NT2/D1 (cell line): ENCODE measurements at regions not wholly inside any gene's neighbourhood (a gene's known extent, or its start where the extent isn't known, plus 50 kb on each side); places are given as distances from the start of the nearest gene placed in this dataset.
"Not testable (repeated sequence)": the region's sequence is repeated elsewhere in the genome, so short reads cannot be mapped to it uniquely, and the experiment has no call there.

Experiments used
- DNase-seq: peaks from one replicate; pipeline ENCODE4 v3.0.0-alpha.2; 2011; ENCODE audit warnings: low read depth, low spot score
- H3K27me3 ChIP-seq: 2 replicates; pipeline ENCODE4 v1.6.0; 2011; ENCODE audit warnings: mild to moderate bottlenecking; ENCODE audit not compliant: insufficient read length, insufficient read depth
- H3K36me3 ChIP-seq: 2 replicates; pipeline ENCODE4 v1.6.1; 2011; ENCODE audit warnings: mild to moderate bottlenecking, low read length, mixed read lengths; ENCODE audit not compliant: insufficient read depth, insufficient read length
- H3K4me1 ChIP-seq: 2 replicates; pipeline ENCODE4 v1.5.1; 2011; ENCODE audit not compliant: insufficient read depth, insufficient read length
- H3K4me3 ChIP-seq: 2 replicates; pipeline ENCODE4 v1.5.1; 2011; ENCODE audit warnings: low read depth; ENCODE audit not compliant: insufficient read length
- H3K9ac ChIP-seq: 2 replicates; pipeline ENCODE4 v1.6.0; 2011; ENCODE audit warnings: low read depth; ENCODE audit not compliant: insufficient read length
- H3K9me3 ChIP-seq: 2 replicates; pipeline ENCODE4 v1.5.1; 2011; ENCODE audit warnings: mild to moderate bottlenecking, low read length; ENCODE audit not compliant: insufficient read depth
- SUZ12 ChIP-seq: IDR thresholded peaks from 2 replicates; pipeline ENCODE4 v1.6.1; 2011; ENCODE audit not compliant: insufficient read length, insufficient read depth; ENCODE audit errors: extremely low read depth
- YY1 ChIP-seq: IDR thresholded peaks from 2 replicates; pipeline ENCODE4 v1.6.1; 2011; ENCODE audit not compliant: insufficient read length, insufficient read depth
- ZNF274 ChIP-seq: IDR thresholded peaks from 2 replicates; pipeline ENCODE4 v1.6.1; 2011; ENCODE audit warnings: mild to moderate bottlenecking, low read depth, low read length

DNA sequence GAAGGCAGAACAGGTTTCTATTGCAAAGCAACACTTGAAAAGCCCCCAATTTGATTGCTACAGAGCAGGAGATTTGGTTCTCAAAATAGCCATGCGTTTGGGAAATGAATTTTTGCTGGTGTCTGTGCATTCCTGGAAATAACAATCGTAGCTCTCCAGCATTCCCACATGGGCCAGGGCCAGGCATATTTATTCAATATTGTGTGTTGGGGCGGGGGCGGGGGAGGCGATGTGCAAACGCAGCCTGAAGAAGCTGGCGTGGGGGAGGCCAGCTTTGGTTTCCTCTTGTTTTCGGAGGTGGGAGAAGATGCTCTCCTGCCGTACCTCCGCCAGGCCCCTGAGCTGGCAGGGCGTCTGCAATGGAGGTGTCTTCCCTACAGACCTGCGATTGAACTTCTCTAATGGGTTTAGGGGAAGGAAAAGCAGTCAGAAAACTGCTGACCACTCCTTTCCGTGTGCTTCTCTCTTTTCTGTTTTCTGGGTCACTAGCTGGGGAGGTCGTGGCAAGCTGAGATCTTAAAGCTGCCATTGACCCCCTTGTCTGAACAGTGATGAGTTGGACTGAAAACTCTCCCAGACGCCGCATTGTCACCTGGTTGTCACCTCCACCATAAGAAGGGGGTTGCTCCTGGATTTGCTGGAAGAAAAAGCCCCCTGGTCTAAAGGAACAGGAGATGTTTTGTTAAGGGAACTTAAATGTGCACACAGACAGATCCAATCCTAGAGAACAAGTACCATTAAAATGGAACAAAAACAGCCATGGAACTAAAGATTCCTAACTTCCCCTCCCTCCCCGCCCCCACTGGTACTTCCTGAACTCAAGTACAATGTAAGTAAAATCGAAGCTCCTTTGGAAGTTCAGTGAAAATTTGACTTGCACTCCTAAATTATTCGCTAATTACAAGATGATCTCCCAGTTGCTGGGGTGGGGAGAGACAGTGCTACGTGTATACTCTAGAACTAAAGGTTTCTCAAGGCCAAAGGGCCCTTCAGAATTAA lies 56.4 kb upstream of the HABP2 start:
- H3K9me3 ChIP-seq: no peaks in the 10 kb centered on the region
- H3K36me3 ChIP-seq: no peaks in the 10 kb centered on the region
- TF ChIP-seq YY1 (no peak), SUZ12 (no peak), ZNF274 (no peak)
- no peak for DNase-seq
- H3K4me1 ChIP-seq: peaks cover 2% of the 10 kb centered on the region
- no peak overlapping the region for H3K9ac ChIP-seq
- no peaks in the 10 kb centered on the region for H3K27me3 ChIP-seq
- no peak overlapping the region for H3K4me3 ChIP-seq

DNA sequence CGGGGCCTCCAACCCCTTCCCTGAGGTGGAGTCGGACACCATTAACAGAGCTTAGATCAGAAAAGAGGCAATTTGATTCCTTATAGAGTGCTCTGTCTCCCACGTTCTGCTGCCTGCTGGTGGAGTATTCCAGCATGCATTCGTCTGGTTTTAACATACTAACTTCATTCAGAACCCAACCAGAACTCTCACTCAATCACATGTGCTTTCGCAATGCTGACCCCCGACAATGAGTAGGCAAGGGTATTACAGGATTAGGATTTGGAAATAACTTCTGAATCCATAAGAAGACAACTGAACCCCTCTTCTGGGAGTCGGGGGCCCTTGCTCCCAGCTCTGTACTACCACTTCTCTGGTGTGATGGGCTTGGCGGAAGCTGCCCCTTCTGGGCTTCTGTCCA lies 55.7 kb upstream of the HABP2 start:
- peaks cover 2% of the 10 kb centered on the region for H3K4me1 ChIP-seq
- H3K4me3 ChIP-seq: no peak overlapping the region
- H3K9me3 ChIP-seq: peaks cover 3% of the 10 kb centered on the region; the same call in 1 of the 2 replicates
- no peak for DNase-seq
- H3K27me3 ChIP-seq: no peaks in the 10 kb centered on the region
- TF ChIP-seq YY1 (no peak), ZNF274 (no peak), SUZ12 (no peak)
- no peaks in the 10 kb centered on the region for H3K36me3 ChIP-seq
- H3K9ac ChIP-seq: no peak overlapping the region

GRCh38 chr10:113498997-113499396 lies 53.9 kb upstream of the HABP2 start:
- Histone ChIP-seq H3K36me3 (no peaks in the 10 kb centered on the region), H3K9ac (no peak overlapping the region), H3K4me3 (no peak overlapping the region), H3K4me1 (peaks cover 2% of the 10 kb centered on the region), H3K9me3 (peaks cover 3% of the 10 kb centered on the region; the same call in 1 of the 2 replicates), H3K27me3 (no peaks in the 10 kb centered on the region)
- TF ChIP-seq ZNF274 (no peak), YY1 (no peak), SUZ12 (no peak)
- no peak for DNase-seq

GRCh38 chr10:113499806-113500205 lies 53.0 kb upstream of the HABP2 start:
- no peaks in the 10 kb centered on the region for H3K36me3 ChIP-seq
- H3K4me3 ChIP-seq: no peak overlapping the region
- no peak overlapping the region for H3K9ac ChIP-seq
- TF ChIP-seq SUZ12: no peak
- TF ChIP-seq YY1: no peak
- TF ChIP-seq ZNF274: no peak
- DNase-seq: no peak
- no peaks in the 10 kb centered on the region for H3K27me3 ChIP-seq
- H3K9me3 ChIP-seq: peaks cover 3% of the 10 kb centered on the region; the same call in 1 of the 2 replicates
- H3K4me1 ChIP-seq: peaks cover 2% of the 10 kb centered on the region

GRCh38 chr10:113501031-113501430 lies 51.8 kb upstream of the HABP2 start:
- not testable (repeated sequence) for H3K9me3 ChIP-seq, H3K36me3 ChIP-seq, H3K27me3 ChIP-seq, H3K4me3 ChIP-seq, DNase-seq, H3K4me1 ChIP-seq, H3K9ac ChIP-seq
